HG02798 (cell line): ENCODE measurements at regions not wholly inside any gene's neighbourhood (a gene's known extent, or its start where the extent isn't known, plus 50 kb on each side); places are given as distances from the start of the nearest gene placed in this dataset.

Experiments
- ATAC-seq: cut with Tn5 transposase; IDR thresholded peaks from one replicate; pipeline ENCODE4 v1.9.1; 2021; ENCODE audit warnings: mild to moderate bottlenecking; ENCODE audit not compliant: unreplicated experiment, poor library complexity

- no peak for ATAC-seq
These were observed 63.7 kb upstream of the PRLR start for GRCh38 chr5:35294017-35294416.

GRCh38 chr5:35285435-35285834, 55.1 kb upstream of the PRLR start:
- no peak for ATAC-seq

GRCh38 chr5:35285011-35285410, 54.7 kb upstream of the PRLR start:
- ATAC-seq = no peak

GRCh38 chr5:35284364-35284763, 54.1 kb upstream of the PRLR start:
- no peak for ATAC-seq

- ATAC-seq = no peak
These were observed 52.5 kb upstream of the PRLR start for GRCh38 chr5:35282810-35283209.

DNA sequence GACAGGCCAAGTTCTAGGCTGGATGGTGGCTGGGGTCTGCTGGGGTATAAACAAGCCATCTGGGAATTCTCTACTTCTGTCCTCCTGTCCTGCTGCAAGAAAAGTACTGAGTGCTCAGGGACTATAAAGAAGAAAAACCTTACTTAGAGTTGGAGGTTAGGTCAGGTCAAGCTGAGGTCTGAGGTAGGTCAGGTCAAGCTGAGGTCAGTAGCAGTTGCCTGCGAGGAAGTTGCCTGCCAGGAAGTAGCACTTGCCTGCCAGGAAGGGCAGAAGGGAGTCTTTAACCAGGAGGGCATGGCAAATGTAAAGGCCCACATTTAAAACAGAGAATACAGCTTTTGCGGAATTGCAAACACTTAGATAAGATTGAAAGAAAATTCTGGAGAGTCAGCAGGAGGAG, 51.3 kb upstream of the PRLR start:
- ATAC-seq = no peak
